GM12891 (cell line): ENCODE measurements at regions not wholly inside any gene's neighbourhood (a gene's known extent, or its start where the extent isn't known, plus 50 kb on each side); places are given as distances from the start of the nearest gene placed in this dataset.

Source experiments
- DNase-seq: peaks from one replicate; pipeline ENCODE4 v3.0.0; 2011; ENCODE audit warnings: low spot score; ENCODE audit not compliant: insufficient read length
- FAIRE-seq: peaks from 2 replicates; lab custom pipeline; 2011; peaks lifted over from hg19 to GRCh38; lab: Jason Lieb, UNC
- PAX5 ChIP-seq: IDR thresholded peaks from 2 replicates; pipeline ENCODE4 v1.6.1; 2011; ENCODE audit warnings: low read length, moderate library complexity, mild to moderate bottlenecking; ENCODE audit not compliant: insufficient read depth, severe bottlenecking
- POLR2A ChIP-seq: IDR thresholded peaks from 2 replicates; pipeline ENCODE4 v1.6.1; 2011; ENCODE audit warnings: low read depth, low read length, control low read depth
- POLR2AphosphoS5 ChIP-seq: IDR thresholded peaks from 2 replicates; pipeline ENCODE4 v1.6.1; 2011; ENCODE audit warnings: low read depth, low read length, control low read depth
- POU2F2 ChIP-seq: IDR thresholded peaks from 2 replicates; pipeline ENCODE4 v1.6.1; 2011; ENCODE audit warnings: low read depth, mild to moderate bottlenecking, control low read depth, low read length, moderate library complexity
- SPI1 ChIP-seq: IDR thresholded peaks from 2 replicates; pipeline ENCODE4 v1.6.1; 2011; ENCODE audit warnings: low read depth, low read length, control low read depth
- TAF1 ChIP-seq: IDR thresholded peaks from 2 replicates; pipeline ENCODE4 v1.6.1; 2011; ENCODE audit warnings: low read depth, low read length, control low read depth

DNA sequence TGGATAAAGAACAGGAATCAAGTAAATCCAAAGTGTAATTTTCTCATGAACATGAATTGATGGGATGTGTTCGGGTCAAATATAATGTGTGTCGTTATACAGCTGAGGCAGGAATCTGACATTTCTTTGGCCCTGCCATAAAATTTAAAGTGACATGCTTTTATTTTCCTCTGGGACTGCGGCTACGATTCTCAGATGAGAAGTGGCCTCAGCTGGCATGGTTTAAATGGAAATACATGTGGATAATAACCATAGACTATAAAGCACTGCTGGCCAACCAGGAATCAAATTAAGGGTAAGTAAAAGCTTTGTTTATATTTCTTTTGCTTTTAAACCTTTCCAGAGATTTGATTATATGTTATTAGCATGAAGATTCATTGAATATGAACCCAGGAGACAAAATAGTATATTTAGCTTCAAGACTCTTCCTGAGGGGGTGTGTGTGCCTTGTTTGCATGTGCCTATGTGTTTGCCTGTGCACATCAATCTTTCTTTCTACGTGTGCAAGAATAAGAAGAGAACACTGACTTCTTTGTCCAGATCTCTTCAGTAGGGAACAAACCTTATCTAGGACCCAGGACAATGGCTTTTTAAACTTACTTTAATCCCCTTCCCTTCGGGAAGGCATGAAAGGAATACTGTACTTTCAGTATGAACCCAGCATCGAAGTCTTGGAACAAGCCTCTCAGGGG, 629.0 kb upstream of the PFKP start:
- FAIRE-seq (no peak), DNase-seq (no peak)
- TF ChIP-seq TAF1: no peak

DNA sequence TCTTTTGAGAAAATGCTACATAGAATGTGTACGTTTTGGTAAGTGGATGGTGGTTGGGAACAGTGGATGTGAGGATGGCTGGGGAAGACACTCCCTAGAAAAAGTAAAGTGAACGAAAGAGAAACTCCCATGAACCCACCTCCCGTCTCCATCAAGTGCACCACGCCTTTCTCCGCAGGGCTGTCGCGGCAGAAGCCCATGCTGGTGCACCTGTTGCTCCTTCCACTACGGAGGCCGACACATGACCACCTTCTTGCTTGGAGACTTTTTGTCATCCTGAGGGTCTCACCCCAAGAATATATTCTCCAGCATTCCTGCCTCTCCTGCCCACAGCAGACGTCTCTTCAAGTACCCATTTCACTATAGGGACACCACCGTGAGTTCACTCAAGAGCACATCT, 630.4 kb upstream of the PFKP start:
- DNase-seq (no peak), FAIRE-seq (no peak)
- TF ChIP-seq POLR2AphosphoS5 (no peak), PAX5 (no peak), POU2F2 (no peak), SPI1 (no peak), POLR2A (no peak), TAF1 (no peak)

DNA sequence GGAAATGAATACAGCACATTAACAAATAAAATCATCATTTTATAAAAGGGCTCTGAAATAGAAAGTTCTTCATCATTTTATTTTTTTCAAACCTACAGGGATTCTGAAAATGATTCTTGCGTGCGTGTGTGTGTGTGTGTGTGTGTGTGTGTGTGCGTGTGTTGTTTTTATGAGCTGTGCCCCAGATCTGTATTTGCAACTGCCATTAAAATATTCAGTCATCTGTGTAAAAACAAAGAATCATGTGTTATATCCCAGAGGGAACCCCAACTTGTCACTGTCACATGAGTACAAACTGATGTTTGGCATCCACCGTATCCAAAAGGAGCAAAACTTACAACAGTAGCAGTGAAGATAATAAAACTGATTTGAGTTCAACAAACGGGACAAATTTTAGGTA, 635.4 kb upstream of the PFKP start:
- DNase-seq: no peak
- no peak for FAIRE-seq
- no peak for TF ChIP-seq TAF1
- no peak for TF ChIP-seq SPI1

DNA sequence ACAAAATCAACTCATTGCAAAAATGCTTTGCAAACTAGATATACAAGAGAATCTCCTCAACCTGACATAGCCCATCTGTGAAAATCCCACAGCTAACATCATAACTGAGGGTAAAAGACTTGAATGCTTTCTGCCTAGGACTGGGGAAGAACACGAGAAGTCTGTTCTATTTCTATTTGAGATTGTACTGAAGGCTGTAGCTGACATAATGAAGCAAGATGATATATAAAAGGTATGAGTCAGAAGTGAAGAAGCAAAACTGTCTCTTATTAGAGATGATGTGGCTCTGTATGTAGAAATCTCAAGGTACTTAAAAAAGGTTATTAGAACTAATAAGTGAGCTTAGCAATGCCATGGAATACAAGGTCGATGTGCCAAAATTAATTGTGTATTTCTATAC, 639.9 kb upstream of the PFKP start:
- no peak for TF ChIP-seq POU2F2
- TF ChIP-seq SPI1: no peak
- no peak for TF ChIP-seq PAX5
- no peak for TF ChIP-seq TAF1
- no peak for TF ChIP-seq POLR2A
- TF ChIP-seq POLR2AphosphoS5: no peak
- FAIRE-seq (no peak), DNase-seq (no peak)

DNA sequence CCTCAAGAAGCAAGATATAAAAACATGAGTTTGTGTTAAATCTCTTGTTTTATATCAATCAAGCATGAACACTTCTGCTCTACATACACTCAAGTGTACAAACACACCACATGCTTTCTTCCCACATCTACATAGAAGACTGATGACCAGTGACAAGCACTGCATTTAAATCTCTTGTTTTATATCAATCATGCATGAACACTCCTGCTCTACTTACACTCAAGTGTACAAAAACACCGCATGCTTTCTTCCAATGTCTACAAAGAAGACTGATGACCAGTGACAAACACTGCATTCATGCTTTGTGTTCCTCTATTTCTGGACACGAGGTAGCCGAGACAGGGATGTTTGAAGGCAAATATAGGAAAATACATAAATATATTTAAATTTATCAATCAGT, 642.0 kb upstream of the PFKP start:
- TF ChIP-seq POU2F2: no peak
- TF ChIP-seq POLR2A: no peak
- TF ChIP-seq TAF1: no peak
- TF ChIP-seq POLR2AphosphoS5: no peak
- no peak for TF ChIP-seq SPI1
- no peak for TF ChIP-seq PAX5
- FAIRE-seq: no peak

DNA sequence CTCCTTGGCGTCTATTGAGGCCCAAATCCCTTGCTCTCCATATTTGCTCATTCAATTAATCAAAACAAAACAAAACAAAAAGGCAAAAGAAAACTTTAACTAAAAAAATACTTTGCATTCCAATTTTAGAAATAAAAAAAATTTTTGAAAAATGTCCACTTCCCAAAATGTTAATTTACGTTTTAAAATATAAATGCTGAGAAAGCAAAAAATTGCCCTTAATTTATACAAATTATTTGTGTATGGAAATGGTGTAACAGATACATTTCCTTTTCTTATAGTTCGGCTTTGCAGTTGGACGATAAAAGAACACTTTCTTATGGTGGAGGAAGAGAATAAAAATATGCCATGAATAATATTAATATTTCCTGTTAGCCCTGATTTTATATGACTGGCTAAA, 652.8 kb upstream of the PFKP start:
- FAIRE-seq (no peak), DNase-seq (no peak)
- no peak for TF ChIP-seq PAX5
- TF ChIP-seq TAF1: no peak
- no peak for TF ChIP-seq POLR2A
- TF ChIP-seq POLR2AphosphoS5: no peak

More for the DNA sequence above, 642.0 kb upstream of the PFKP start:
- DNase-seq: no peak

DNA sequence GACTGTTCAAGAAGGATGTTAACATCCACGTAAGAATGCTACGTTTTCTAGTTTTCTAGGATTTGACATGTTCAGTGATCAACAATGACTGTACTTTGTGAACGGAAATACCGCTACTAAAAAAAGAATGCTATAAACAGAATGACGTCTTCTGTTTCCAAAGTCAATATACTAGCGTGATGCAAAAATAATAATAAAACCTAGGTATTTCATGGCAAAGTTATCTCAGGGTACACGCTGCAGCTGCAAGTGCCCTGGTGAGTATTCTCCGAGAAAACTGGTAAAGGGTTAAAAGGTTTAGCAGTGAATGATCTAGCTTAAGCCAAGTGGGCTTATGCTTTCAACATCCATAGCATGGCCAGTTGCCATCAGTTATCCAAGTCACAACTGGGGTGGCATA, 653.3 kb upstream of the PFKP start:
- DNase-seq (no peak), FAIRE-seq (no peak)
- TF ChIP-seq SPI1 (no peak), POU2F2 (no peak), TAF1 (no peak), POLR2A (no peak), PAX5 (no peak), POLR2AphosphoS5 (no peak)

DNA sequence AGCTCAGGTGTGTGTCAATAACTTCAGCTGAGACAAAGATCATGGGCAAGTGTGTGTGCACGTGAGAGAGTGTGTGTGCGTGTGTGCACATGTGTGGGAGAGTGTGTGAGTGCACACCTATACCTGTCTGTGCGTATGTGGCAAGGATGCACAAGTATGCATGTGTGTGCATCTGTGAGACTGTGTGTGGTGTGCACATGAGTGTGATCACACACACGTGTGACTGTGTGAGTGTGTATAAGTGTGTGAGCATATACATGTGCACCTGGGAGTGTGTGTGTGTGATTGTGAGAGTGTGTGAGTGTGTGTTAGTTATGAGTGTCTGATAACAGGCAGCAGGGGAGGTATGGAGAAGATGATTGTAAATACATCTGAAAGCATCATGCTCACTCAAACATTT, 657.3 kb upstream of the PFKP start:
- peak; percentile 33 for FAIRE-seq
- DNase-seq: no peak
- TF ChIP-seq POLR2AphosphoS5 (no peak), POLR2A (no peak), TAF1 (no peak), PAX5 (no peak), POU2F2 (no peak), SPI1 (no peak)

DNA sequence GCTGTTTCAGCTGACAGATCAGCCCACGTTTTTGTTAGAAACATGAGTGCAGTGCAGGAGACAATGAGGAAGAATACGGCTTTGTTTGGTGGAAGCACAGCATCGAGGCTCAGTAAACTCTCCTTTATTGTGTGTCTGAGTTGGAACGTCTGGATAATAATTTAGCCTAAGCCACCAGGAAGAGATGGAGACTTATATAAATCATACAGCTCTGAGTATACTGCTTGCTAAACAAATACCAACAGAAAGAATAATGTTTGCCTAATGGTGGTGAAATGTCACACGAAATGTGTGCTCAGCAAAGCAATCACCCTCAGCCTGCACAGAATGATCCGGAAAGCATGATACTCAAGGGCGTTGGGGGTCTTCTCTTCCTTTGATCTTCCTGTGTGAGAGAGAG, 664.1 kb upstream of the ADARB2 start:
- FAIRE-seq: no peak
- DNase-seq: no peak

DNA sequence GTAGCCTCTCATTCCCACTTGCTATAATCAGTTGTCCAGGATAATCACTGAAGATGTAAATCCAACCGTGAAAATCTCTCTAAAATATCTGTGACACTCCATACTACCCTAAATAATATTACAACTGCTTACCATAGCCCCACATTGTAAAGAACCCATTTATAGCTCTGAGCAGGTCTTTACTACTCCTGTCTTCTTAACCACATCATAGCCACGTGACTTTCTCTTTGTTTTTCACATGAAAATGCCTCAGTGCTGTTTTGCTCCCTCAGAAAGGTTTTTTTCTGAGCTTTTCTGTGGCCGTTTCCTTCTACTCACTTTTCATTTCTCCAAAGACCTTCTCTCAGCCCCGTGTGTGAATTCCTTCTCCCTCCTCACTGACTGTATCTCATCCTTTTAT, 662.2 kb upstream of the ADARB2 start:
- FAIRE-seq: no peak
- TF ChIP-seq POLR2AphosphoS5 (no peak), SPI1 (no peak), TAF1 (no peak), PAX5 (no peak), POU2F2 (no peak), POLR2A (no peak)
- DNase-seq: no peak

More for the DNA sequence above, 664.1 kb upstream of the ADARB2 start:
- TF ChIP-seq POLR2A: no peak
- no peak for TF ChIP-seq POU2F2
- no peak for TF ChIP-seq TAF1
- no peak for TF ChIP-seq SPI1
- TF ChIP-seq POLR2AphosphoS5: no peak

DNA sequence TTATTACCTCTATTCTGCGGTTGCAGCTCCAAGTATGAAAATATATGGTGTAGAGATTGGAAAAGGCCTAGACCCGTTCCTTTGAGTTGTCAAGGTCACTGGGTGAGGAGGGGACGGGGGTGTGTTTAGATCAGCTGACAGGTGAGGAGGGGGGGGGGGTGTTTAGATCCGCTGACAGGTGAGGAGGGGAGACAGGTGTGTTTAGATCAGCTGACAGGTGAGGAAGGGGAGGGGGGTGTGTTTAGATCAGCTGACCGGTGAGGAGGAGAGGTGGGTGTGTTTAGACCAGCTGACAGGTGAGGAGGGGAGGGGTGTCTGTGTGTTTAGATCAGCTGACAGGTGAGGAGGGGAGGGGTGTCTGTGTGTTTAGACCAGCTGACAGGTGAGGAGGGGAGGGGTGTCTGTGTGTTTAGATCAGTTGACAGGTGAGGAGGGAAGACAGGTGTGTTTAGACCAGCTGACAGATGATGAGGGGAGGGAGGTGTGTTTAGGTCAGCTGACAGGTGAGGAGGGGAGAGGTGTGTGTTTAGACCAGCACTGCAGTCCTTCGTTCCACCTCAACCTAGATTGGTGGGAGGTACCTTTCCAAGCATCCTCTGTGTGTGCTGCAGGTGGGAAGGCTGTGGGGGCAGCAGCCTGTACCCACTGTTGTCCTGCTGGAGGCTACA, 655.0 kb upstream of the ADARB2 start:
- TF ChIP-seq POLR2A: no peak
- no peak for TF ChIP-seq POLR2AphosphoS5
- no peak for TF ChIP-seq TAF1
- TF ChIP-seq SPI1: no peak
- TF ChIP-seq POU2F2: no peak
- no peak for TF ChIP-seq PAX5
- DNase-seq (no peak), FAIRE-seq (no peak)
